Smooth muscle cell (in vitro differentiated cells): ENCODE measurements at regions not wholly inside any gene's neighbourhood (a gene's known extent, or its start where the extent isn't known, plus 50 kb on each side); places are given as distances from the start of the nearest gene placed in this dataset.

ENCODE experiments used
- DNase-seq: peaks from one replicate; lab custom pipeline; 2025; ENCODE audit not compliant: unreplicated experiment; lab: John Stamatoyannopoulos, UW
- H2AFZ ChIP-seq: fragments of 200-600 bp; sonication (generic); 2 replicates; pipeline ENCODE4 v1.6.0; 2016; ENCODE audit warnings: antibody characterized with exemption, low read depth, mild to moderate bottlenecking
- H3F3A ChIP-seq: fragments of 200-600 bp; sonication (generic); 2 replicates; pipeline ENCODE4 v1.6.0; 2017; ENCODE audit warnings: antibody characterized with exemption, low read depth
- H3K27ac ChIP-seq: fragments of 200-600 bp; sonication (generic); 2 replicates; pipeline ENCODE4 v1.5.1; 2016; ENCODE audit warnings: low read depth, mild to moderate bottlenecking
- H3K27me3 ChIP-seq: fragments of 200-600 bp; sonication (generic); 2 replicates; pipeline ENCODE4 v1.6.1; 2016; ENCODE audit warnings: low read depth, mild to moderate bottlenecking
- H3K36me3 ChIP-seq: fragments of 200-600 bp; sonication (generic); 2 replicates; pipeline ENCODE4 v1.5.1; 2016; ENCODE audit warnings: low read depth
- H3K4me1 ChIP-seq: fragments of 200-600 bp; sonication (generic); 2 replicates; pipeline ENCODE4 v1.5.1; 2016; ENCODE audit warnings: low read depth
- H3K4me2 ChIP-seq: fragments of 200-600 bp; sonication (generic); 2 replicates; pipeline ENCODE4 v1.6.0; 2016; ENCODE audit warnings: mild to moderate bottlenecking
- H3K4me3 ChIP-seq: fragments of 200-600 bp; sonication (generic); 2 replicates; pipeline ENCODE4 v1.5.1; 2016; ENCODE audit warnings: mild to moderate bottlenecking
- H3K79me2 ChIP-seq: fragments of 200-600 bp; sonication (generic); 2 replicates; pipeline ENCODE4 v1.6.0; 2016; ENCODE audit warnings: low read depth, mild to moderate bottlenecking
- H3K9ac ChIP-seq: fragments of 200-600 bp; sonication (generic); 2 replicates; pipeline ENCODE4 v1.6.0; 2016; ENCODE audit warnings: low read depth
- H3K9me3 ChIP-seq: fragments of 200-600 bp; sonication (generic); replicated peaks from 2 replicates; pipeline ENCODE4 v1.5.1; 2016; ENCODE audit warnings: low read depth
- H4K20me1 ChIP-seq: fragments of 200-600 bp; sonication (generic); 2 replicates; pipeline ENCODE4 v1.6.0; 2016; ENCODE audit warnings: low read depth
- CTCF ChIP-seq: fragments of 200-600 bp; sonication (generic); IDR thresholded peaks from 2 replicates; pipeline ENCODE4 v1.5.1; 2017; ENCODE audit warnings: borderline replicate concordance, mild to moderate bottlenecking, antibody characterized with exemption; ENCODE audit not compliant: insufficient read depth, poor library complexity, severe bottlenecking
- WGBS: methylation state at CpG from one replicate; pipeline ENCODE4 v1.1.7; 2016; ENCODE audit warnings: low lambda C conversion rate; 5-methylcytosine and 5-hydroxymethylcytosine counted together

GRCh38 chr3:42033741-42034140 lies 57.4 kb upstream of the TRAK1 start:
- H3K4me2 ChIP-seq: peak overlapping the region; percentile 64
- H3K9me3 ChIP-seq: no peaks in the 10 kb centered on the region
- H3K79me2 ChIP-seq: peaks cover 46% of the 10 kb centered on the region
- H3K27me3 ChIP-seq: no peaks in the 10 kb centered on the region
- H3K36me3 ChIP-seq: no peaks in the 10 kb centered on the region
- no peaks in the 10 kb centered on the region for H4K20me1 ChIP-seq
- H3K4me3 ChIP-seq: no peak overlapping the region
- DNase-seq: no peak
- H3K9ac ChIP-seq: no peak overlapping the region
- H3K4me1 ChIP-seq: peaks cover 34% of the 10 kb centered on the region
- TF ChIP-seq CTCF: no peak
- peaks cover 18% of the 10 kb centered on the region for H3F3A ChIP-seq
- no peak overlapping the region for H2AFZ ChIP-seq
- H3K27ac ChIP-seq: no peak overlapping the region
- WGBS: 88% methylated on average over 2 of the region's 2 CpGs

- Histone ChIP-seq H3K4me3 (no peak overlapping the region), H3K4me1 (peaks cover 34% of the 10 kb centered on the region), H3F3A (peaks cover 18% of the 10 kb centered on the region)
These were observed 58.3 kb upstream of the TRAK1 start for GRCh38 chr3:42032693-42033349.

GRCh38 chr3:42031808-42032480 lies 59.2 kb upstream of the TRAK1 start:
- no peaks in the 10 kb centered on the region for H3K36me3 ChIP-seq
- peaks cover 13% of the 10 kb centered on the region for H3F3A ChIP-seq
- WGBS: 43% methylated on average over 8 of the region's 8 CpGs
- H3K27me3 ChIP-seq: no peaks in the 10 kb centered on the region
- H3K9me3 ChIP-seq: no peaks in the 10 kb centered on the region
- no peak overlapping the region for H2AFZ ChIP-seq
- H4K20me1 ChIP-seq: no peaks in the 10 kb centered on the region
- no peak overlapping the region for H3K4me3 ChIP-seq
- H3K79me2 ChIP-seq: peaks cover 48% of the 10 kb centered on the region
- peaks cover 31% of the 10 kb centered on the region for H3K4me1 ChIP-seq
- peak overlapping the region; percentile 64 for H3K4me2 ChIP-seq
- H3K27ac ChIP-seq: peak overlapping the region; percentile 74
- no peak for TF ChIP-seq CTCF
- H3K9ac ChIP-seq: peak overlapping the region; percentile 24
- no peak for DNase-seq

More at GRCh38 chr3:42032693-42033349, 58.3 kb upstream of the TRAK1 start:
- no peak for TF ChIP-seq CTCF
- Histone ChIP-seq H2AFZ (no peak overlapping the region), H3K27ac (peak overlapping the region; percentile 74), H3K9me3 (no peaks in the 10 kb centered on the region), H3K4me2 (peak overlapping the region; percentile 64), H3K36me3 (no peaks in the 10 kb centered on the region), H3K27me3 (no peaks in the 10 kb centered on the region), H3K9ac (peak overlapping the region; percentile 39), H4K20me1 (no peaks in the 10 kb centered on the region), H3K79me2 (peaks cover 48% of the 10 kb centered on the region)
- DNase-seq: no peak
- 15% methylated on average over 15 of the region's 15 CpGs for WGBS
